HT-29 (cell line): ENCODE measurements at regions not wholly inside any gene's neighbourhood (a gene's known extent, or its start where the extent isn't known, plus 50 kb on each side); places are given as distances from the start of the nearest gene placed in this dataset.

Source experiments
- DNase-seq: peaks from one replicate; pipeline ENCODE4 v3.0.0-alpha.2; 2015; ENCODE audit warnings: low spot score

GRCh38 chr5:141747152-141748141 lies 65.4 kb upstream of the ARAP3 start:
- DNase-seq = peak; percentile 49

- DNase-seq = no peak
Measured at GRCh38 chr5:141746395-141746794, 64.4 kb upstream of the ARAP3 start.

GRCh38 chr5:141745390-141745789 lies 63.4 kb upstream of the ARAP3 start:
- no peak for DNase-seq

- DNase-seq = no peak
Measured at GRCh38 chr5:141743866-141744272, 61.8 kb upstream of the ARAP3 start.

- DNase-seq = peak; percentile 30
Measured at GRCh38 chr5:141742866-141743851, 61.1 kb upstream of the ARAP3 start.

GRCh38 chr5:141742144-141742543 lies 60.1 kb upstream of the ARAP3 start:
- DNase-seq = no peak

- no peak for DNase-seq
Measured at GRCh38 chr5:141740885-141741284, 58.9 kb upstream of the ARAP3 start.

- no peak for DNase-seq
Measured at GRCh38 chr5:141737535-141737934, 55.5 kb upstream of the ARAP3 start.

- no peak for DNase-seq
Measured at GRCh38 chr5:141735823-141736222, 53.8 kb upstream of the ARAP3 start.

- DNase-seq = peak; percentile 59
Measured at GRCh38 chr5:141734501-141735229, 52.6 kb upstream of the ARAP3 start.

GRCh38 chr5:141733198-141733597 lies 51.2 kb upstream of the ARAP3 start:
- no peak for DNase-seq

- DNase-seq = no peak
Measured at GRCh38 chr5:141732417-141732816, 50.4 kb upstream of the ARAP3 start.
